IMR-90 (cell line): ENCODE measurements at regions not wholly inside any gene's neighbourhood (a gene's known extent, or its start where the extent isn't known, plus 50 kb on each side); places are given as distances from the start of the nearest gene placed in this dataset.

Source experiments
- ATAC-seq: fragments of 200-7000 bp; cut with Tn5 transposase; 2 replicates; pipeline ENCODE4 v1.9.1; 2020; ENCODE audit warnings: low read depth, mild to moderate bottlenecking, moderate library complexity
- BruUV-seq: library from RNA; stranded (reverse); fragments of 400-500 nt; replicated peaks from 2 replicates; lab custom pipeline; 2021; lab: Mats Ljungman, UMichigan
- CTCF ChIA-PET: fragments of 300-600 bp; formaldehyde crosslinking; extraction: SDS; loops from one replicate; lab custom pipeline; 2021; ENCODE audit warnings: antibody characterized with exemption; lab: Yijun Ruan, JAX
- POLR2A ChIA-PET: fragments of 300-600 bp; sonication (Branson Sonifier 250); formaldehyde crosslinking; loops from one replicate; lab custom pipeline; 2022; ENCODE audit warnings: antibody characterized with exemption; ENCODE audit not compliant: unreplicated experiment; lab: Charles Lee
- DNase-seq: peaks from one replicate; pipeline ENCODE4 v3.0.0; 2013
- H2AFZ ChIP-seq: replicated peaks from 2 replicates; pipeline ENCODE3; 2013; ENCODE audit warnings: low read length, mild to moderate bottlenecking; ENCODE audit not compliant: poor library complexity
- H2AK5ac ChIP-seq: 2 replicates; pipeline ENCODE4 v1.6.1; 2013; ENCODE audit warnings: low read depth, low read length, inconsistent platforms
- H2AK9ac ChIP-seq: replicated peaks from 2 replicates; pipeline ENCODE3; 2013; ENCODE audit warnings: mild to moderate bottlenecking, low read depth, low read length, moderate library complexity; ENCODE audit not compliant: poor library complexity
- H2BK120ac ChIP-seq: 2 replicates; pipeline ENCODE4 v1.6.1; 2013; ENCODE audit warnings: low read depth, low read length, inconsistent platforms
- H2BK15ac ChIP-seq: 3 replicates; pipeline ENCODE4 v1.6.1; 2013; ENCODE audit warnings: low read depth, low read length, inconsistent platforms
- H2BK20ac ChIP-seq: 2 replicates; pipeline ENCODE4 v1.6.1; 2013; ENCODE audit warnings: low read depth, mild to moderate bottlenecking, inconsistent platforms, low read length, moderate library complexity
- H2BK5ac ChIP-seq: 2 replicates; pipeline ENCODE4 v1.6.1; 2013; ENCODE audit warnings: mild to moderate bottlenecking, low read depth, low read length, inconsistent platforms; ENCODE audit not compliant: poor library complexity, severe bottlenecking
- H3K14ac ChIP-seq: replicated peaks from 2 replicates; pipeline ENCODE4 v1.6.1; 2013; ENCODE audit warnings: low read depth, low read length, inconsistent platforms
- H3K18ac ChIP-seq: 2 replicates; pipeline ENCODE4 v1.6.1; 2013; ENCODE audit warnings: low read depth, low read length, control low read depth
- H3K23ac ChIP-seq: 2 replicates; pipeline ENCODE4 v1.6.1; 2013; ENCODE audit warnings: low read depth, low read length, inconsistent platforms
- H3K27ac ChIP-seq: 2 replicates; pipeline ENCODE4 v1.5.1; 2013; ENCODE audit warnings: mild to moderate bottlenecking, control low read depth, low read length; ENCODE audit not compliant: insufficient read depth
- H3K27me3 ChIP-seq: 2 replicates; pipeline ENCODE4 v1.6.1; 2013; ENCODE audit warnings: low read length; ENCODE audit not compliant: control insufficient read depth, insufficient read depth
- H3K36me3 ChIP-seq: 2 replicates; pipeline ENCODE4 v1.6.1; 2013; ENCODE audit warnings: low read length, mixed read lengths; ENCODE audit not compliant: control insufficient read depth, insufficient read depth
- H3K4ac ChIP-seq: 2 replicates; pipeline ENCODE4 v1.6.1; 2013; ENCODE audit warnings: low read depth, low read length, inconsistent platforms
- H3K4me1 ChIP-seq: 2 replicates; pipeline ENCODE4 v1.6.1; 2013; ENCODE audit warnings: low read length, mixed read lengths; ENCODE audit not compliant: control insufficient read depth, insufficient read depth
- H3K4me2 ChIP-seq: 2 replicates; pipeline ENCODE4 v1.6.1; 2013; ENCODE audit warnings: low read depth, mild to moderate bottlenecking, control low read depth, low read length, moderate library complexity
- H3K4me3 ChIP-seq: 2 replicates; pipeline ENCODE4 v1.5.1; 2013; ENCODE audit warnings: low read depth, mild to moderate bottlenecking, control low read depth, low read length, moderate library complexity; ENCODE audit not compliant: insufficient read depth
- H3K56ac ChIP-seq: 2 replicates; pipeline ENCODE4 v1.6.1; 2013; ENCODE audit warnings: low read length, inconsistent platforms; ENCODE audit not compliant: insufficient read depth; ENCODE audit errors: extremely low read depth
- H3K79me1 ChIP-seq, 2 experiments: 2 replicates each; pipeline ENCODE4 v1.6.1; 2013; ENCODE audit warnings: low read length in 2 of 2, inconsistent platforms in 1 of 2, low read depth in 1 of 2
- H3K9ac ChIP-seq: 2 replicates; pipeline ENCODE4 v1.6.1; 2013; ENCODE audit warnings: low read depth, low read length, control low read depth
- H3K9me1 ChIP-seq: 2 replicates; pipeline ENCODE4 v1.6.1; 2013; ENCODE audit warnings: low read length, inconsistent platforms; ENCODE audit not compliant: insufficient read depth
- H3K9me3 ChIP-seq: 2 replicates; pipeline ENCODE4 v1.6.1; 2013; ENCODE audit warnings: low read length; ENCODE audit not compliant: control insufficient read depth, insufficient read depth
- H4K20me1 ChIP-seq: 2 replicates; pipeline ENCODE4 v1.6.1; 2013; ENCODE audit warnings: low read length, inconsistent platforms; ENCODE audit not compliant: insufficient read depth
- H4K5ac ChIP-seq: 2 replicates; pipeline ENCODE4 v1.6.1; 2013; ENCODE audit warnings: mild to moderate bottlenecking, low read depth, low read length, control low read depth
- H4K8ac ChIP-seq, 2 experiments: 2 replicates each; pipeline ENCODE4 v1.6.1; 2013; ENCODE audit warnings: low read depth in 2 of 2, low read length in 2 of 2, control low read depth in 1 of 2, inconsistent platforms in 1 of 2
- H4K91ac ChIP-seq: 2 replicates; pipeline ENCODE4 v1.6.1; 2013; ENCODE audit warnings: low read depth, low read length, inconsistent platforms; ENCODE audit not compliant: insufficient read depth
- CTCF ChIP-seq: conservative IDR thresholded peaks from 2 replicates; pipeline ENCODE4 v1.5.1; 2012; ENCODE audit warnings: mild to moderate bottlenecking, low read depth, low read length, improper control_type of control experiment
- FOS ChIP-seq: fragments of 150-350 bp; IDR thresholded peaks from 2 replicates; pipeline ENCODE4 v1.6.1; 2016; ENCODE audit warnings: low read depth, low read length
- MAFK ChIP-seq: IDR thresholded peaks from 2 replicates; pipeline ENCODE4 v1.6.1; 2012; ENCODE audit warnings: low read depth, low read length, improper control_type of control experiment
- MAZ ChIP-seq: IDR thresholded peaks from 2 replicates; pipeline ENCODE4 v1.6.1; 2012; ENCODE audit warnings: low read depth, mild to moderate bottlenecking, low read length, improper control_type of control experiment, moderate library complexity, borderline replicate concordance
- NFE2L2 ChIP-seq: fragments of 150-350 bp; IDR thresholded peaks from 2 replicates; pipeline ENCODE4 v1.6.1; 2016; ENCODE audit warnings: low read depth, mild to moderate bottlenecking, low read length
- RCOR1 ChIP-seq: IDR thresholded peaks from 2 replicates; pipeline ENCODE4 v1.6.1; 2012; ENCODE audit warnings: mild to moderate bottlenecking, low read length, improper control_type of control experiment; ENCODE audit not compliant: insufficient replicate concordance
- RFX5 ChIP-seq: IDR thresholded peaks from 2 replicates; pipeline ENCODE4 v1.8.0; 2012; ENCODE audit warnings: low read depth, mild to moderate bottlenecking, low read length, moderate library complexity
- USF2 ChIP-seq: fragments of 150-350 bp; IDR thresholded peaks from 2 replicates; pipeline ENCODE4 v1.6.1; 2017; ENCODE audit warnings: mild to moderate bottlenecking, antibody characterized with exemption, low read length, low read depth
- WGBS, 2 experiments: methylation state at CpG; one replicate each; pipeline versions ENCODE4 v1.1.5 to v1.1.7; 2013; ENCODE audit warnings: missing lambda C conversion rate in 2 of 2; ENCODE audit not compliant: insufficient read length in 1 of 2; ENCODE audit errors: extremely low coverage in 2 of 2; 5-methylcytosine and 5-hydroxymethylcytosine counted together
- dilution Hi-C: fragments of 300-500 bp; cut with HindIII; formaldehyde crosslinking; loops from one replicate; pipeline ENCODE4 v1.14.3; 2018; ENCODE audit warnings: low sequenced_read_pairs; ENCODE audit not compliant: unreplicated experiment
- in situ Hi-C: fragments of 300-500 bp; cut with MboI; formaldehyde crosslinking; loops from 3 replicates; pipeline ENCODE4 v1.14.3; 2019; ENCODE audit warnings: low sequenced_read_pairs, inconsistent platforms, mixed read lengths
- intact Hi-C: fragments of 100-400 bp; cut with micrococcal nuclease; formaldehyde crosslinking; loops from 2 replicates; pipeline ENCODE4 v1.10.0; 2022

- dilution Hi-C loops: no loop called here
- POLR2A ChIA-PET: no interaction called here
- CTCF ChIA-PET: interaction anchor here (0.8 to 2.8 kb wide), 2 partner anchors 9 to 115 kb away, joined by 3 to 12 read pairs; no protein-coding TSS in a partner anchor
Observed at GRCh38 chr11:33978376-33978775, 73.2 kb upstream of the CAPRIN1 start.

More at GRCh38 chr11:33978376-33978775, 73.2 kb upstream of the CAPRIN1 start:
- H2BK15ac ChIP-seq: no peak overlapping the region
- H4K8ac ChIP-seq: no peak overlapping the region
- H3K4me2 ChIP-seq: no peak overlapping the region
- H3K56ac ChIP-seq: no peak overlapping the region
- no CpG with 5 or more reads among the region's 6 CpGs for WGBS, 2 experiments
- no peak overlapping the region for H3K4ac ChIP-seq
- H3K18ac ChIP-seq: no peak overlapping the region
- H2BK5ac ChIP-seq: no peak overlapping the region
- H3K9me3 ChIP-seq: no peaks in the 10 kb centered on the region
- H3K9ac ChIP-seq: no peak overlapping the region
- H3K36me3 ChIP-seq: no peaks in the 10 kb centered on the region
- no peak overlapping the region for H3K23ac ChIP-seq
- H2AK5ac ChIP-seq: no peak overlapping the region
- no peak overlapping the region for H2AK9ac ChIP-seq
- peaks cover 29% of the 10 kb centered on the region for H3K27me3 ChIP-seq
- no peaks in the 10 kb centered on the region for H3K79me1 ChIP-seq
- H4K91ac ChIP-seq: no peak overlapping the region
- ATAC-seq: no peak
- no peak for TF ChIP-seq RFX5
- TF ChIP-seq RCOR1: no peak
- TF ChIP-seq MAZ: no peak
- no peak for TF ChIP-seq MAFK
- TF ChIP-seq USF2: no peak
- no peak for TF ChIP-seq CTCF
- no peak for TF ChIP-seq NFE2L2
- no peak for TF ChIP-seq FOS
- no peak overlapping the region for H3K4me3 ChIP-seq
- H2BK20ac ChIP-seq: no peak overlapping the region
- no peak overlapping the region for H4K5ac ChIP-seq
- H2AFZ ChIP-seq: no peak overlapping the region
- intact Hi-C loops (no loop called here), in situ Hi-C loops (no loop called here)
- no peak overlapping the region for H3K14ac ChIP-seq
- no peak for DNase-seq
- no TSS peak for BruUV-seq
- H4K20me1 ChIP-seq: no peaks in the 10 kb centered on the region
- no peaks in the 10 kb centered on the region; the same call in 1 of the 2 replicates for H3K4me1 ChIP-seq
- no peaks in the 10 kb centered on the region for H3K9me1 ChIP-seq
- no peak overlapping the region for H3K27ac ChIP-seq
- no peak overlapping the region for H2BK120ac ChIP-seq
